ENCODE measurements at regions not wholly inside any gene's neighbourhood (a gene's known extent, or its start where the extent isn't known, plus 50 kb on each side); places are given as distances from the start of the nearest gene placed in this dataset.
"Not testable (repeated sequence)": the region's sequence is repeated elsewhere in the genome, so short reads cannot be mapped to it uniquely, and the experiment has no call there.

- DNase-seq (ENCODE audit: low read depth, low spot score), result no peak
Measured at GRCh38 chr4:19063662-19064061, 1042.1 kb upstream of the LCORL start.

GRCh38 chr4:19054916-19055315, 1033.4 kb upstream of the LCORL start:
- no peak for DNase-seq (ENCODE audit: low read depth, low spot score)

GRCh38 chr4:19051831-19052230, 1030.3 kb upstream of the LCORL start:
- no peak for DNase-seq (ENCODE audit: low read depth, low spot score)

- DNase-seq (ENCODE audit: low read depth, low spot score), result no peak
Measured at GRCh38 chr4:19047279-19047880, 1025.8 kb upstream of the LCORL start.

GRCh38 chr4:19039816-19040215, 1018.3 kb upstream of the LCORL start:
- DNase-seq (ENCODE audit: low read depth, low spot score), result no peak

- DNase-seq (ENCODE audit: low read depth, low spot score), result no peak
Measured at GRCh38 chr4:19038231-19038630, 1016.7 kb upstream of the LCORL start.

GRCh38 chr4:19033816-19034733, 1012.5 kb upstream of the LCORL start:
- DNase-seq (ENCODE audit: low read depth, low spot score), result no peak

- no peak for DNase-seq (ENCODE audit: low read depth, low spot score)
Measured at GRCh38 chr4:19030536-19030935, 1009.0 kb upstream of the LCORL start.

GRCh38 chr4:19030048-19030447, 1008.5 kb upstream of the LCORL start:
- no peak for DNase-seq (ENCODE audit: low read depth, low spot score)

- DNase-seq (ENCODE audit: low read depth, low spot score), result no peak
Measured at GRCh38 chr4:19026281-19026680, 1004.7 kb upstream of the LCORL start.

- no peak for DNase-seq (ENCODE audit: low read depth, low spot score)
Measured at GRCh38 chr4:19025031-19025430, 1003.5 kb upstream of the LCORL start.

GRCh38 chr4:19024047-19024446, 1002.5 kb upstream of the LCORL start:
- DNase-seq (ENCODE audit: low read depth, low spot score), result no peak

GRCh38 chr4:19021617-19022016, 1000.1 kb upstream of the LCORL start:
- DNase-seq (ENCODE audit: low read depth, low spot score), result no peak

- DNase-seq (ENCODE audit: low read depth, low spot score), result not testable (repeated sequence)
Measured at GRCh38 chr4:19016550-19016949, 995.0 kb upstream of the LCORL start.

- DNase-seq (ENCODE audit: low read depth, low spot score), result no peak
Measured at GRCh38 chr4:19014594-19014993, 993.0 kb upstream of the LCORL start.

GRCh38 chr4:19010761-19011160, 989.2 kb upstream of the LCORL start:
- DNase-seq (ENCODE audit: low read depth, low spot score), result no peak

- DNase-seq (ENCODE audit: low read depth, low spot score), result no peak
Measured at GRCh38 chr4:19009881-19010280, 988.3 kb upstream of the LCORL start.

GRCh38 chr4:19005211-19005610, 983.7 kb upstream of the LCORL start:
- DNase-seq (ENCODE audit: low read depth, low spot score), result no peak

- no peak for DNase-seq (ENCODE audit: low read depth, low spot score)
Measured at GRCh38 chr4:19002170-19002569, 980.6 kb upstream of the LCORL start.

- no peak for DNase-seq (ENCODE audit: low read depth, low spot score)
Measured at GRCh38 chr4:18999595-18999994, 978.0 kb upstream of the LCORL start.

- no peak for DNase-seq (ENCODE audit: low read depth, low spot score)
Measured at GRCh38 chr4:18981234-18981615, 959.7 kb upstream of the LCORL start.

GRCh38 chr4:18980516-18981233, 959.1 kb upstream of the LCORL start:
- DNase-seq (ENCODE audit: low read depth, low spot score), result no peak

- no peak for DNase-seq (ENCODE audit: low read depth, low spot score)
Measured at GRCh38 chr4:18976884-18977283, 955.3 kb upstream of the LCORL start.

All from smooth muscle cell of the brain vasculature (primary cell).